Duodenal mucosa (tissue), 2 donors: ENCODE measurements at regions not wholly inside any gene's neighbourhood (a gene's known extent, or its start where the extent isn't known, plus 50 kb on each side); places are given as distances from the start of the nearest gene placed in this dataset.
"Not testable (repeated sequence)": the region's sequence is repeated elsewhere in the genome, so short reads cannot be mapped to it uniquely, and the experiment has no call there.

ENCODE experiments used
- H3K27ac ChIP-seq: one replicate; pipeline ENCODE4 v1.7.0; 2013; ENCODE audit warnings: low read depth, low read length
- H3K27me3 ChIP-seq, 2 donors: one replicate each; pipeline ENCODE4 v1.7.0; 2013; ENCODE audit warnings: low read length in 2 of 2, control low read depth in 1 of 2; ENCODE audit not compliant: insufficient read depth in 2 of 2, control insufficient read depth in 1 of 2
- H3K36me3 ChIP-seq, 2 donors: one replicate each; pipeline ENCODE4 v1.7.0; 2013; ENCODE audit warnings: low read length in 2 of 2, control low read depth in 1 of 2; ENCODE audit not compliant: insufficient read depth in 2 of 2, control insufficient read depth in 1 of 2
- H3K4me1 ChIP-seq, 2 donors: one replicate each; pipeline ENCODE4 v1.7.0; 2013; ENCODE audit warnings: low read length in 2 of 2, control low read depth in 1 of 2; ENCODE audit not compliant: insufficient read depth in 2 of 2, control insufficient read depth in 1 of 2
- H3K4me3 ChIP-seq, 2 donors: one replicate each; pipeline ENCODE4 v1.7.0; 2013; ENCODE audit warnings: low read length in 2 of 2, low read depth in 1 of 2
- H3K9ac ChIP-seq, 2 donors: one replicate each; pipeline ENCODE4 v1.7.0; 2013; ENCODE audit warnings: low read length in 2 of 2, low read depth in 1 of 2
- H3K9me3 ChIP-seq, 2 donors: one replicate each; pipeline ENCODE4 v1.7.0; 2013; ENCODE audit warnings: low read length in 2 of 2, control low read depth in 1 of 2; ENCODE audit not compliant: control insufficient read depth in 1 of 2

GRCh38 chr14:105646175-105646574 lies 119.8 kb downstream of the TMEM121 start:
- no peaks in the 10 kb centered on the region for H3K4me1 ChIP-seq
- H3K27ac ChIP-seq, result no peak overlapping the region
- H3K27me3 ChIP-seq, result no peaks in the 10 kb centered on the region
- H3K9ac ChIP-seq, result no peak overlapping the region
- no peaks in the 10 kb centered on the region for H3K36me3 ChIP-seq
- no peaks in the 10 kb centered on the region for H3K9me3 ChIP-seq
- H3K4me3 ChIP-seq, result no peak overlapping the region

GRCh38 chr14:105646711-105647281 lies 120.4 kb downstream of the TMEM121 start:
- H3K4me3 ChIP-seq, H3K9ac ChIP-seq, H3K36me3 ChIP-seq, H3K27ac ChIP-seq, H3K9me3 ChIP-seq, H3K4me1 ChIP-seq, H3K27me3 ChIP-seq: not testable (repeated sequence)

DNA sequence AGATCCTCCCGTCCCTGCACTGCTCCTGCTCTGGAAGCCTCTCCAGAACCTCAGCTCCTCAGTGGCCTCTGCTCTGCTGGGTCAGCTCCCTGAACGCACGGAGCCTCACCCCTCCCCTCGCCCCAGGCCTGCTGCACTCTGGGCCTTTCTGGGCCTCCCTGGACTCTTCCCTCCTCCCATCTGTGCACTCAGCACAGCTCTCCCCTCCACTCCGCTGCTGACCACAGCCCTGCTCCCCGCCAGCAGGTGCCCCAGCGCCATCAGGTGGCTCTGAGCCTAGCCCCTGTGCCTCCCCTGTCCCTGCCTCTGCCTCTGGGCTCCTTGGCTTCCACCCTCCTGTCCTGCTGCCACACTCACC lies 121.0 kb downstream of the TMEM121 start:
- not testable (repeated sequence) for H3K9me3 ChIP-seq, H3K27me3 ChIP-seq, H3K27ac ChIP-seq, H3K9ac ChIP-seq, H3K4me3 ChIP-seq, H3K36me3 ChIP-seq, H3K4me1 ChIP-seq

GRCh38 chr14:105647784-105648608 lies 121.6 kb downstream of the TMEM121 start:
- H3K27ac ChIP-seq, result no peak overlapping the region
- H3K36me3 ChIP-seq, result no peaks in the 10 kb centered on the region
- no peak overlapping the region for H3K9ac ChIP-seq
- no peaks in the 10 kb centered on the region for H3K9me3 ChIP-seq
- H3K4me3 ChIP-seq, result no peak overlapping the region
- H3K27me3 ChIP-seq, result no peaks in the 10 kb centered on the region
- H3K4me1 ChIP-seq, result no peaks in the 10 kb centered on the region

DNA sequence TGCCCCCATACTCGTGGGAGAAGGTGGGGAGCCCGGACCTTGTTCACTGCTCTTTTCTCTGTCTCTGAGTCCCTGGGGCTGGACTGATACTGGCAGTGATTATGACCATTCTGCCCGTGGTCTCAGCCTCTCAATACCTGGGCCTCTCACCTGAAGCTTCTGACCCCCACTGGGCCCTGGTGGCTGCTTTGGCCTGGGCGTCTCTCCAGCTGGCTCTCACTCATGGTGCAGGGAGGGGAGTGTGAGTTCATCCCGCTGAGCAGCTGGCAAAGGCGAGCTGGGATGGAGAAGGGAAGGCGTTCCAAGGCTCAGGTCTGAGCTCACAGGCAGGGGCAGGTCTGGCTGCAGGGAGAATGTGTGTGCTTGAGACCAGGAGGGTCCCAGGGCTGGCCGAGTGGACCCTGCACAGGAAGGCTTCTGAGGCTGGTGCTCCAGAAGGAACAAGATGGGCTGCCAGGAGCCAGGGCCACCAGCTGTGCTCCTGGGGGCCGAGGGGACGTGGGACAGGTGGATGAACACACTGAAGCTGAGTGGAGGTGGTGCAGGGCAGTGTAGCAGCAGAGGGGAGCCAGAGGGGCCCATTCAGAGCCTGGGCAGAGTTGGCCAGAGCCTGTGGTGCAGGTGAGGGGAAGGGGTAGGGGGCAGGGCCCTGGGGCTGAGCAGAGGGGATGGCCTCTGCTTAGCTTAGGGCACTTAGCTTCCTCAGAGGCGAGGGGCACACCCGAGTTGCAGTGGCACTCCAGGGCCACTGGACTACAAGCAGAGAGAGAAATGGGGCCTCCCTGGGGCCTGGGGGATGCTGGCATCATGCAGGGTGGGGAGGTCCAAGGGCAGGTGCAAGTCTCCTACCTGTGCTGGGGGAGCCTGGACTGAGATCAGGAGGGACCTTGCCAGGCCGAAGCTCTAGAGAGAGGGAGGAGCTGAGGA lies 122.5 kb downstream of the TMEM121 start:
- not testable (repeated sequence) for H3K9ac ChIP-seq, H3K27me3 ChIP-seq, H3K36me3 ChIP-seq, H3K27ac ChIP-seq, H3K4me3 ChIP-seq, H3K9me3 ChIP-seq, H3K4me1 ChIP-seq

- not testable (repeated sequence) for H3K27me3 ChIP-seq, H3K9ac ChIP-seq, H3K27ac ChIP-seq, H3K4me1 ChIP-seq, H3K36me3 ChIP-seq, H3K4me3 ChIP-seq, H3K9me3 ChIP-seq
Observed at GRCh38 chr14:105652317-105652716, 125.9 kb downstream of the TMEM121 start.

GRCh38 chr14:105653921-105654320 lies 127.5 kb downstream of the TMEM121 start:
- not testable (repeated sequence) for H3K27ac ChIP-seq, H3K36me3 ChIP-seq, H3K9ac ChIP-seq, H3K9me3 ChIP-seq, H3K27me3 ChIP-seq, H3K4me1 ChIP-seq, H3K4me3 ChIP-seq

DNA sequence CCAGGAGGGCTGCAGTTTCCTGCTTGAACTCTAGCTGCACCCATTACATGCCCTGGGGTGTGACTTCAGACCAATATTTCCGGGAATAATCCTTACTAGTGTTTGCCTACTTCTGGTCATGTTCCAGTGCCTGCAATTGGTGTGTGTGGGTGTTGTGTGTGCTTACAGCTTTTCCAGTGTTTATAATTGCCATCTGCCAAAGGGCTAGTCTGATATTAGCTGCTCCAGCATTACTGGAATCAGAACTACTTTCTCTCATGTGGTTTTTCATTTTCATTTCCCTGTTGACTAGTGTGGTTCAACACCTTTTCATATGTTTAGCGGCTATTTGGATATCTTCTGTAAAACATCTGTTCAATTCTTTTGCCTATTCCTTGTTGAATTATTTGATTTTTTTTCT lies 132.9 kb downstream of the TMEM121 start:
- not testable (repeated sequence) for H3K27ac ChIP-seq

DNA sequence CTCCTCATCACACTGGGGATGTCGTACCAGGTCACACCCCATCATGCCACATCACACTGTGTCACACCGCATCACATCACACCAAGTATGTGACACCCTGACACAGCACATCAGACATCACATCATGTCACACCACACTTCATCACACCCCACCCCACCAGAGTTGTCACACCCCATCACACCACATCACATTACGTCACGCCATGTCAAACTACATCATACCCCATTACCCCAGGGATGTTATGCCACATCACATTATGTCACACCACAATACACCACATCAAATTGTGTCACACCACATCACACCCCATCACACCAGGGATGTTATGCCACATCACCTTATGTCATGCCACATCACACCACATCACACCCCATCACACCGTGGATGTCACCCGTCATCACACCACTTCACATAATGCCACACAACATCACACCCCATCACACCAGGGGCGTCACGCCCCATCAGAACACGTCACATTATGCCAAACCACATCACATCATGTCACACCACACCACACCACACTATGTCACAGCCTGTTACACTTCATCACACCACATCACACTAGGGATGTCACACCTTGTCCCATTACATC lies 133.6 kb downstream of the TMEM121 start:
- Histone ChIP-seq H3K4me3 (no peak overlapping the region), H3K4me1 (no peaks in the 10 kb centered on the region), H3K9ac (no peak overlapping the region), H3K27me3 (no peaks in the 10 kb centered on the region), H3K9me3 (peaks cover 0 to 3% of the 10 kb centered on the region in 2 donors), H3K36me3 (no peaks in the 10 kb centered on the region), H3K27ac (no peak overlapping the region)

More for the DNA sequence above, 132.9 kb downstream of the TMEM121 start:
- H3K36me3 ChIP-seq, H3K9me3 ChIP-seq, H3K9ac ChIP-seq, H3K27me3 ChIP-seq, H3K4me3 ChIP-seq, H3K4me1 ChIP-seq: not testable (repeated sequence)
